ENCODE measurements at regions not wholly inside any gene's neighbourhood (a gene's known extent, or its start where the extent isn't known, plus 50 kb on each side); places are given as distances from the start of the nearest gene placed in this dataset.
"Not testable (repeated sequence)": the region's sequence is repeated elsewhere in the genome, so short reads cannot be mapped to it uniquely, and the experiment has no call there.

DNA sequence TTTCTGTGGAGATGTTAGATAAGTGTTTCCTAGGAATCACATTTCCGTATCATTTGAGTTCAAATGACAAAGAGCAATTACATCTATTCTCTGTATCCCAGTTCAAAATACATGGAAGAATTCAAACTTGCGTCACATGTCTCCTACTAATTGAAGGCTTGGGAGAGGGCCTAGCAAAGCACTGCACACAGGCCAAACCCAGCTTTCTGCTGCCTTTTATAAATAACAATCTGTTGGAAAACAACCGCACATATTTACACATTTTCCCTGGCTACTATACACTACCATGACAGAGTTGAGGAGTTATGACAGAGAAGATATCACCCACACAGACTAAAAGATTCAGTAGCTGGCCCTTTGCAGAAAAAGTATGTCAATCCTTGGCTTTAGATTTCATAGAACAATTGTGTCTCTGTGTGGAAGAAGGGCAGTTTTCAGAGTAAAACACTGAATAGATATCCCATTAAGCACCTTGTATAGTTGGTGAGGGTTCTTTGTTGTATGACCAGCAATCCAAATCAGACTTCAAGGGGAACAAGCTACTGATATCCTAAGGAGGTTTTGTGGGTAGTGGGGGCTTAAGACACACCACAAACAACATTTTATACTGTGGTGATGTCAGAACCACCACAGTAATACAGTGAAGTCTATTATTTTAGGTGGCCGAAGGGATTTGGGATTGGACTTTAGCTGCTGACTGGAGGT, 861.3 kb downstream of the CCDC85A start:
- no peak for DNase-seq

GRCh38 chr2:57049273-57049672, 865.5 kb downstream of the CCDC85A start:
- no peak for DNase-seq

GRCh38 chr2:57050007-57050406, 866.2 kb downstream of the CCDC85A start:
- no peak for DNase-seq

DNA sequence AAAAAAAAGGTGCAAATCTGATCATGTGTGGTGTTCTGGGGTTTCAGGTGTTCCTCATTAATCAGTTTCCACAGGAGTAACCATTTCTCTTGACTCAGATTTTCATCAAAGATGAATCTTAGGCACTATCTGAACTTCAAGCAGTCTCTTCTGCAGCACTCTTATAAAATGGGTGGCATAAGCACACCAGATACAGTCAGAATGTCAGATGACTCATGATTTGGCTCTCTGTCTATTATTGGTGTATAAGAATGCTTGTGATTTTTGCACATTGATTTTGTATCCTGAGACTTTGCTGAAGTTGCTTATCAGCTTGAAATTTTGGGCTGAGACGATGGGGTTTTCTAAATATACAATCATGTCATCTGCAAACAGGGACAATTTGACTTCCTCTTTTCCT, 882.5 kb downstream of the CCDC85A start:
- not testable (repeated sequence) for DNase-seq

- no peak for DNase-seq
Observed at GRCh38 chr2:57075226-57075625, 891.4 kb downstream of the CCDC85A start.

DNA sequence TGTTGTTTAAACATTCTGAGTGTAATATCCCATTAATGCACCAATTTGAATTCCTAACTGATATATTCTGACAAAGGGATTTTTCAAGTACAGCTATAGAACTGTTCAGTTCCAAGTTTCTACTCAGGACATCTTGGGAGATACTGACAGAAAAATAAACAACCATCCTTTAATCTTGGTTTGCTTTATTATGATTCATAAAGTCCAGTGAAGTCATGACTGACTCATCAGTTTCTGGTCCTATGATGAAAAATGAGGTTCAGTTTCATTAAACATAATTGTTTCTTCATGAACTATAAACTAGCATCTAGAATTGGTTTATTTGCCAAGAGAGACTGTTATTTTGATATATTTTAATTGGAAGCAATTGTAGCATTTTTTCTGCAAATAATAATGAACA, 896.2 kb downstream of the CCDC85A start:
- no peak for DNase-seq

- no peak for DNase-seq
Observed at GRCh38 chr2:57084697-57085281, 901.0 kb downstream of the CCDC85A start.

GRCh38 chr2:57093020-57093419, 909.2 kb downstream of the CCDC85A start:
- no peak for DNase-seq

DNA sequence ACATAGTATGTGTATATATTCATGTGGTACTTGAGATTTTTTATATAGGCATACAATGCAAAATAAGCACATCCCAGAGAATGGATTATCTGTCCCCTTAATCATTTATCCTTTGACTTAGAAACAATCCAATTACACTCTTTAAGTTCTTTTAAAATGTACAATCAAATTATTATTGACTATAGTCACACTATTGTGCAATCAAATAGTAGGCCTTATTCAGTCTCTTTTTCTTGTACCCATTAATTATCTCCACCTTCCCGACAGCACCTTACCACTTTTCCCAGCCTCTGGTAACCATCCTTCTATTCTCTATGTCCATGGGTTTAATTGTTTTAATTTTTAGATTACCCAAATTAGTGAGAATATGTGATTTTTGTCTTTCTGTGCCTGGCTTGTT, 914.1 kb downstream of the CCDC85A start:
- no peak for DNase-seq

- DNase-seq, result no peak
Observed at GRCh38 chr2:57100436-57100835, 916.6 kb downstream of the CCDC85A start.

DNA sequence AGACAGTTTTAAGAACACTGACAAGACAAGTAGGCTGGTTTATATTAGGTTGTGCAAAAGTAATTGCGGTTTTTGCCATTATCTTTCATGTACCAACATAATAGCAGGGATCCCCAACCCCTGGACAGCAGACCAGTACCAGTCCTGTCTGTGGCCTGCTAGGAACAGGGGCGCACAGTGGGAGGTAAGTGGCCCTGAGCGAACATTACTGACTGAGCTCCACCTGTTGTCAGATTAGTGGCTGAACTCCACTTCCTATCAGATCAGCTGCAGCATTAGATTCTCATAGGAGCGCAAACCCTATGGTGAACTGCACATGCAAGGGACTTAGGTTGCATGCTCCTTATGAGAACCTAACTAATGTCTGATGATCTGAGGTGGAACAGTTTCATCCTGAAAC, 921.9 kb downstream of the CCDC85A start:
- DNase-seq, result no peak

DNA sequence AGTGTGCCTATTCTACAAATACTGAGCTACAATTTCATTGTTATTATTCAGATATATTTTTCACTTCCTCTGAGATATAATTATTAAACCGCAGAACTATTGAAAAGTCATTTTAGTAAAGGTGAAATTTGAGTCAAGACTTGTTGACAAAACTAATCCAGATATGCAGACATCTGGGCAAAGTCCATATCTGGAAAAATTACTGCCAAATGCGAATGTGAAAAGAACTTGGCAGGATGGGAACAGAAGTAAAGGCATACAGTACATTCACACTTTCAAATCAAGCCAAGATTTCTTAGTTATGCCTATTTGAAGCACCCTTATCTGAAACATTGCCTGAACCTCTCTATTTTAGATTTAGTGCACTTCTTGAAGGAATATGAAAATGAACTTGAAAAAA, 923.6 kb downstream of the CCDC85A start:
- DNase-seq, result no peak

GRCh38 chr2:57111531-57111930, 927.7 kb downstream of the CCDC85A start:
- DNase-seq, result no peak

DNA sequence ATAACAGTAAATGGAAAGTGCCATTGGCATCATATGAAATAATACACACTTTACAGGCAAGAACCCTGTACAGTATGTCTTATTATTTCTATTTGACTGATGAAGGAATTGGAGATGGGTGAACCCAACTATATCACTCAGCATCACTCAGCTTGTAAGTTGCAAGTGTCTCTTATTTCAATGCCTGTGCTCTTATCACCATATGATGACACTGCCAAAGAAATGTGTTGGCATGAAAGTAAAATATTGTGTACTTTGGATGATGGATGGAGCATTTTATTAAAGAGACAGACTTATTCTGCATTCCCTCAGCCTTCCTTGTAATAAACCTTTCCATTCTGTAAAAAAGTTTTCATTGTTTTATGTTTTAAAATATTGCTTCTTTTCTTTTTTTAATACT, 927.5 kb upstream of the VRK2 start:
- no peak for DNase-seq

GRCh38 chr2:57126410-57126809, 920.2 kb upstream of the VRK2 start:
- DNase-seq, result no peak

DNA sequence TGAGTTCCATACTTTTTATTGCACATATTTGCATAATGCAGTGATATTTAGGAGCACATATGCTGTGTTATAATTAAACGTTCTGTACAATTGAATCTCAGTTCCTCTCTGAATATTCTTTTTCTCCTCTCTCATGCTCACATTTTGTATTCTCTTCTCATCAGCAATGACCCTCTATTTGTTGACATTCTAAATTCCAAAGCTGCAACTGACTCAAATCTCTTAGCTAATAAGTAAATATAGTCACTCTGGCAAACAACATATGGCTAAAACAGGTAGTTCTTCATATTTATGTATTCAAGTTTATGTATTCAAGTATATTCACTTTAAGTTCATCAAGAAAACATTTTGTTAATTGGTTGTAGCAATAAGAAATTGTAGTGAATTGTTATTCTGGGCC, 907.4 kb upstream of the VRK2 start:
- no peak for DNase-seq

DNA sequence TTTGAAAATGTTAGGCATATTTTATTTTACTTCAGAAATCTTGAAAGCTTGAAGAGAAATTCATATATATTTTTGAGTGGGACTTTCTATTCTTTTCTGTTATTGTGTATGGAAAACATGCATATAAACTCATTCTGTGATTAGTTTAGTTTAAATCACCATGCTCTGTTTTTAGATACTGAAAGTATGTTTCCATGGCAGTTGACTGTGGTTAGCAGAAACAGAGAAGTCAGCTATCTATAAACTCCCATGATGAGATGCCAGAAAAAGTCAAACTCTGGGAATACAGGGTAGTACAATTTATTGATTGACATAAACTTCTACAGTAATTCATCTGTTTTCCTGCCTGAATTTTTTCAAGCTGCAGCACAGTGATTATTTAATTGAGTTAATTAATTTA, 905.3 kb upstream of the VRK2 start:
- DNase-seq, result no peak

GRCh38 chr2:57146951-57147350, 899.7 kb upstream of the VRK2 start:
- DNase-seq, result no peak

DNA sequence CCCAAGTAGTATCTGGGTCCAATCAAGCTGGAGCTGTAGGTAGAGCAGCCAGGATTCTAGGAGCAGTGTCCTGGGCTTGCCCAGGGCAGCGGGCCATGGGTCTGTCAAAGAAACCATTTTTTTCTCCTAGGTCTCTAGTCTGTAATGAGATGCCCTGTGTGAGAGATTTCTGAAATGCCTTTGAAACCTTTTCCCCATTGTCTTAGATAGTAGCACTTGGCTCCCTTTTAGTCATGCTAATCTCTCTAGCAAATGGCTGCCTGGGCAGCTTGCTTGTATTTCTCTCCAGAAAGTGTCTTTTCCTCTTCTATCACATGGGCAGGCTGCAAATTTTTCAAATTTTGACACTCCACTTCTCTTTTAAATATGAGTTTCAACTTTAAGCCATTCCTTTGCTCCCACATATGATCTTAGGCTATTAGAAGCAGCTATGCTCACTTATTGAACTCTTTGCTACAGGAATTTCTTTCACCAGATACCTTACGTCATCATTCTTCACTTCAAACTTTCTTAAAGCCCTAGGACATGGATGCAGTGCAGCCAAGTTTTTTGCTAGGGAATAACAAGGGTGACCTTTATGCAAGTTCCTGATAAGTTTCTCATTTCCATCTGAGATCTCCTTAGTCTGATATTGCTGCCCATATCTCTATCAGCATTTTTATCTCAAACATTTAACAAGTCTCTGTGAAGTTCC, 890.2 kb upstream of the VRK2 start:
- no peak for DNase-seq

DNA sequence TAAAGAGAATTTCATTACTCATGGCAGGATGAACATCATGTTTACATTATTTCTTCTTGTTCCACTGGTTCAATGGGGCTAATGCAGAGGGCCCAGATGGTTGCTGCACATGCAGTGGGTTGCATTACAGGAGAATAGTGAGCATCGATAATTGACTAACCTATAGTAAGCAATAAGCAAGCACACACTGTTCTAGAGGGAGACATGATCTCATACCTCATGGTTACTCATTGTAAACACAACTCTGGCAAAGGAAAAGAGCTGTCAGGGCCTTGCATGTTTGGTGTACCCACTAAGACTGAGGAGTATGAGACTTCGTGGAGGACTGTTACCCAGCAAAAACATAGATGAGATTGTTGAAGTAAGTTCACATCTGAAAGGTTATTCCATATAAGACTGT, 885.6 kb upstream of the VRK2 start:
- no peak for DNase-seq

DNA sequence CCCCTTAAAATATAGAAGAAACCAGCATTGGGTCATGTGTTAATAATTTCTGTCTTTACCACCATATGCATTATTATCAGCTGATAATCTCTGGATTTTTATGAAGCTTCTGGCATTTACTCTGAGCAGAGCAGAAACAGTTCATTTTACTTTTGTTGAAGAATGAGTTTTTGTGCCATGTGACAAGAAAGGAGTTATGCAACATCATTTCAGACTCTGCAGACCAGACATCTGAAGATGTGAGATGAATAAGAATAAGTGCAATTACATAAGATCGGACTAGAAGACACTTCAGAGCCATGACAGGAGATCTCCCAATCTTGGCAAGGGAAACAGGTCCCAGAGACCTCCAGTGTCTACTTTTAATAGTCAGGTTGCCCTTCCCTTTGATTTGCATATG, 869.4 kb upstream of the VRK2 start:
- DNase-seq, result no peak

DNA sequence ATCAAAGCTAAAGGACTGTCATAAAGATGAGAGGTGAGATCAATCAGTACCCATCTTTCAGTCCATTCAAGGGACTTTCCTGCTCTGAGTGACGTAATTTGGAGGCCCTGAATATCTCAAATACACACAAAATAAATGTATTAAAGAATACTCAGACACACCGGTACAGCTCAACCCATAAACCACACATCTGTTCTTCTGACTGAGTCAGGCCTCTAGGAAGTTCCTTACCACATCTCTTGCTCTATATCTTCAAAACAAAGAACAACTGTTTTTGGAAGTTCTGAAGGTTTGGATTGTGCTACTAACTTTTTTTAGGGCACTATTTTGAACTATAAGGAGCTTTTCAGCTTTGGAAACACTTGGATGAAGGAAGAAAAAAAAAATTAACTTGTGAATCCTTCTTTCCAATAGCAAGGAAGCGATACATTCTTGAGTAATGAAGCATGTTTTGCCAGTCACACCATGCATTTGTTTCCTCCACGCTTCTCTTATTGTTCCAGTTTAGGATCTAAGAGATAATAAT, 866.5 kb upstream of the VRK2 start:
- no peak for DNase-seq

GRCh38 chr2:57180678-57181077, 865.9 kb upstream of the VRK2 start:
- no peak for DNase-seq

GRCh38 chr2:57181315-57182038, 865.1 kb upstream of the VRK2 start:
- DNase-seq, result no peak
